ENCODE measurements at regions not wholly inside any gene's neighbourhood (a gene's known extent, or its start where the extent isn't known, plus 50 kb on each side); places are given as distances from the start of the nearest gene placed in this dataset.

GRCh38 chr2:105183555-105184323 is 57.8 kb upstream of the GPR45 start:
- peaks cover 65% of the 10 kb centered on the region for H3K27me3 Mint-ChIP-seq
- no peak overlapping the region for H3K27ac Mint-ChIP-seq
- no peaks in the 10 kb centered on the region for H3K36me3 Mint-ChIP-seq (ENCODE audit: low read depth)
- H3K4me3 Mint-ChIP-seq, result no peak overlapping the region
- H3K9me3 ChIP-seq (ENCODE audit: control insufficient read depth, low read length, poor library complexity, severe bottlenecking), result no peaks in the 10 kb centered on the region
- H3K4me1 Mint-ChIP-seq, result no peaks in the 10 kb centered on the region
- DNase-seq (no peak), ATAC-seq (no peak)

DNA sequence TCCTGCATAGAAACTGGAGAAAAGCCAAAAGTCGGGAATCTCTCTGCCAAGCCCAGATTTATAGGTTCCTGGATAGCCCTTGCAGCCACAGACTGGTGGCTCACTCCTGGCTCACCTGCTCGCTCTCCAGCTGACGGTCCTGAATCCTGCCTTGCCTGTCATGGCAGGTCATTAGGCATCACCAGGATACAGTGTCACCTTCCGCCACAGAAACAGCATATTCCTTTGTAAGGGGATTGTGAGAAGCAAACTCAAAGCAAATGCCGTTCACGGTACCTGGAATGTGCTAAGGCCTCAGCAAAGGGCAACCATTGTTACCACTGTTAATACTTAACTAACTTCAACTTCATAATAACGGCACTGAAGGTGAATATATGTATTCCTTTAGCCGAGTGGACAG is 57.1 kb upstream of the GPR45 start:
- Mint-ChIP-seq H3K4me3 (no peak overlapping the region), H3K27ac (no peak overlapping the region), H3K36me3 (ENCODE audit: low read depth) (no peaks in the 10 kb centered on the region), H3K27me3 (peaks cover 64% of the 10 kb centered on the region), H3K4me1 (no peaks in the 10 kb centered on the region)
- DNase-seq, result no peak
- H3K9me3 ChIP-seq (ENCODE audit: control insufficient read depth, low read length, poor library complexity, severe bottlenecking), result no peaks in the 10 kb centered on the region
- no peak for ATAC-seq

GRCh38 chr2:105186967-105187498 is 54.5 kb upstream of the GPR45 start:
- Mint-ChIP-seq H3K36me3 (ENCODE audit: low read depth) (no peaks in the 10 kb centered on the region), H3K27me3 (peaks cover 54% of the 10 kb centered on the region), H3K4me1 (no peaks in the 10 kb centered on the region), H3K4me3 (no peak overlapping the region), H3K27ac (no peak overlapping the region)
- no peaks in the 10 kb centered on the region for H3K9me3 ChIP-seq (ENCODE audit: control insufficient read depth, low read length, poor library complexity, severe bottlenecking)
- DNase-seq, result no peak
- no peak for ATAC-seq

- ATAC-seq (no peak), DNase-seq (no peak)
- Mint-ChIP-seq H3K4me3 (no peak overlapping the region), H3K4me1 (no peaks in the 10 kb centered on the region), H3K27ac (no peak overlapping the region), H3K36me3 (ENCODE audit: low read depth) (no peaks in the 10 kb centered on the region), H3K27me3 (peaks cover 51% of the 10 kb centered on the region)
- no peaks in the 10 kb centered on the region for H3K9me3 ChIP-seq (ENCODE audit: control insufficient read depth, low read length, poor library complexity, severe bottlenecking)
These were observed 54.0 kb upstream of the GPR45 start for GRCh38 chr2:105187531-105187930.

- peaks cover 43% of the 10 kb centered on the region for H3K27me3 Mint-ChIP-seq
- no peaks in the 10 kb centered on the region for H3K4me1 Mint-ChIP-seq
- H3K4me3 Mint-ChIP-seq, result no peak overlapping the region
These were observed 53.2 kb upstream of the GPR45 start for GRCh38 chr2:105188343-105188742.

More at GRCh38 chr2:105188343-105188742, 53.2 kb upstream of the GPR45 start:
- DNase-seq (no peak), ATAC-seq (no peak)
- Mint-ChIP-seq H3K36me3 (ENCODE audit: low read depth) (no peaks in the 10 kb centered on the region), H3K27ac (no peak overlapping the region)
- H3K9me3 ChIP-seq (ENCODE audit: control insufficient read depth, low read length, poor library complexity, severe bottlenecking), result no peaks in the 10 kb centered on the region
